DOHH2 (cell line): ENCODE measurements at regions not wholly inside any gene's neighbourhood (a gene's known extent, or its start where the extent isn't known, plus 50 kb on each side); places are given as distances from the start of the nearest gene placed in this dataset.

ENCODE experiments used
- CTCF ChIP-seq: fragments of 200-600 bp; sonication (generic); IDR thresholded peaks from one replicate; pipeline ENCODE4 v1.5.1; 2014; ENCODE audit warnings: antibody characterized with exemption, mild to moderate bottlenecking, low read depth, low read length; ENCODE audit not compliant: poor library complexity, severe bottlenecking
- EZH2phosphoT487 ChIP-seq: fragments of 200-600 bp; sonication (generic); IDR thresholded peaks from 2 replicates; pipeline ENCODE4 v1.6.1; 2017; ENCODE audit warnings: borderline replicate concordance, mild to moderate bottlenecking, antibody characterized with exemption, low read length, moderate library complexity, mixed read lengths

- TF ChIP-seq CTCF (peak; percentile 17), EZH2phosphoT487 (no peak)
Measured at GRCh38 chr1:238399558-238399957, 508.8 kb upstream of the ZP4 start.
